Activated CD4-positive, alpha-beta T cell treated with anti-CD3 and anti-CD28 coated beads, Interleukin-2, amount 50 U/mL, for 4 hours (primary cell): ENCODE measurements at regions not wholly inside any gene's neighbourhood (a gene's known extent, or its start where the extent isn't known, plus 50 kb on each side); places are given as distances from the start of the nearest gene placed in this dataset.

ENCODE experiments used
- DNase-seq, 2 experiments: peaks; one replicate each; pipeline ENCODE4 v3.0.0-alpha.2; 2020

DNA sequence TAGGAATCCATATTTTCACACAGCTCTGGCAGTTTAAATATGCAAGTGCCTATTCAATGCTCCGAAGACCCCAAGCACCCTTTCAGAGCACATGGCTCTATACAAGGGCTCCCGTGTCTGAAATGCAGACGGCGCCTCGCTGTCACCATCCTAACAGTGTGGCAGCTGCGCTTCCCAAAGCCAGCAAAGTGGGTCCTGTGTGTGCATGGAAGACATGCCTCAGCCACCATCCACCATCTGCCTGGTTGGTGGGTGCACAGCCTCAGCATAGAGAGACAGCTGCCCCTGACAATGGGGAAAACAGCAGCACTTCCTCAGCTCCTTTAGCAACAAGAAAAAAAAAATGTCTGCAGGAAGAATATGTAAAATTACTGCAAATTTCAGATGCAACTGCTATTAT lies 218.1 kb downstream of the SP3 start:
- no peak for DNase-seq

GRCh38 chr2:173749315-173749714 lies 215.9 kb downstream of the SP3 start:
- DNase-seq = no peak

GRCh38 chr2:173750353-173750801 lies 214.8 kb downstream of the SP3 start:
- DNase-seq = no peak

GRCh38 chr2:173750831-173751230 lies 214.3 kb downstream of the SP3 start:
- no peak for DNase-seq

GRCh38 chr2:173751245-173751975 lies 213.8 kb downstream of the SP3 start:
- no peak for DNase-seq

- DNase-seq = no peak
These were observed 213.0 kb downstream of the SP3 start for GRCh38 chr2:173752152-173752551.

DNA sequence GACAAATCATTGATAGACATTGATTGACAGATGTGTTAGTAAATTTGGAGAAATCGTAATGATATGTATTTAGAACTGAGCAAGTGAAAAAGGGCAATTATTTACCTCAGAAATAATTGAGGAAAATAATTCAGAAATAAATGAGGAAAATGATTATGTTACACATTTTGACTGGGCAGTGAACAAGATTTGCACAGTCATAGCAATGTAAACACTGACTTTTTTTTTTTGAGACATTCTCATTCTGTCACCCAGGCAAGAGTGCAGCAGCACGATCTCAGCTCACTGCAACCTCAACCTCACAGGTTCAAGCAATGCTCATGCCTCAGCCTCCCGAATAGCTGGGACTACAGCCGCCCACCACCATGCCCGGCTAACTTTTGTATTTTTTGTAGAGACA lies 211.7 kb downstream of the SP3 start:
- DNase-seq = no peak

- no peak for DNase-seq
These were observed 211.0 kb downstream of the SP3 start for GRCh38 chr2:173754165-173754564.

- DNase-seq = no peak
These were observed 210.3 kb downstream of the SP3 start for GRCh38 chr2:173754837-173755236.

DNA sequence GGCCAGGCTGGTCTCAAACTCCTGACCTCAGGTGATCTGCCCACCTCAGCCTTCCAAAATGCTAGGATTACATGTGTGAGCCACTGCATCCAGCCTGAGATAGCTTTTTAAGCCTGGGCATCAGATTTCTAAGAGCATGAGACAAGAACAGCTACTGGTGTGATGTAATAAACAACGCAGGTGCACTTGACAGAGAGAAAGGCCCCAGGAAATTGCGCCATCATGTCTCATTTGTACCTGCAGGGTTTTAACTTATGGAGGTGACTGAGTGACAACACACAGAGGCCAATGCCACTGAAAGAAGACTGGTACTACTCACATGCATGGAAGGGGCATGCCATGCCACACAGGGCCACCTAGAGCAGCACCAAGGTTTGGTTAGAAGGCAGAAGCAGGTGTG lies 209.4 kb downstream of the SP3 start:
- no peak for DNase-seq

- DNase-seq = no peak
These were observed 205.2 kb downstream of the SP3 start for GRCh38 chr2:173759959-173760358.

DNA sequence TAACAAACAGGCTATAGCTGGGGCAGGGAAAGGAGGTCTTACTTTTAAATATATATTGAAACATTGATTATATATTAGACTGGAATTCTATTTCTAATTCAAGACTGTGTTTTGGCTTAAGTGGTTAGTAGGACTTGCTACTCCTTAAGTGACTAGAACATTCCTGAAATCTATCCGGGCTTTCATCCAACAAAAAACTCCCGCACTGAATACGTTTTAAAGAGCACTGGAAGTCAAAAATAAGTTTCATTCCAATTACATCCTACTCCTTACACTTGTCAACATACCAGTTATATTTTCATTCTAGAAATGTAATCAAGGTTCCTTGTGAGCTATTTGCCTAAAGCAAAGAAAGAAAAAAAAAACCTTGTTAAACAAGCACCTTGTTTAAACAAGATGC lies 204.6 kb downstream of the SP3 start:
- no peak for DNase-seq

DNA sequence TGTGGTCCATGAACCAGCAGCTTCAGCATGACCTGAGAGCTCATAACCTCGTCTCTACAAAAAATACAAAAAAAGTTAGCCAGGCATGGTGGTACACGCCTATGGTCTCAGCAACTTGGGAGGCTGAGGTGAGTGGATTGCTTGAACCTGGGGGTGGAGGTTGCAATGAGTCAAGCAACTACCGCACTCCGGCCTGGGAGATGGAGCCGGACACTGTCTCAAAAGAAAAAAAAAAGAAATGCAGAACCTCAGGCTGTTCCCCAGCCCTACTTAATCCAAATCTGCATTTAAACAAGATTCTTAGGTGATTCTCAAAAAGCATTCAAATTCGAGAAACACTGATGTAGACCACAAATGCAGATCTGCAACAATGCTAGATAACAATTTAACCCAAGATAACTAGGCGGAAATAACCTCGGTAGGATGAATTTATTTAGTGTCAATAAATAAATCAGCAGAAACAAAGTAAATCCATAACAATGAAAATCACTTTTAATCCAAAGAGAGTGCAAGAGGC lies 203.5 kb downstream of the SP3 start:
- DNase-seq = no peak

DNA sequence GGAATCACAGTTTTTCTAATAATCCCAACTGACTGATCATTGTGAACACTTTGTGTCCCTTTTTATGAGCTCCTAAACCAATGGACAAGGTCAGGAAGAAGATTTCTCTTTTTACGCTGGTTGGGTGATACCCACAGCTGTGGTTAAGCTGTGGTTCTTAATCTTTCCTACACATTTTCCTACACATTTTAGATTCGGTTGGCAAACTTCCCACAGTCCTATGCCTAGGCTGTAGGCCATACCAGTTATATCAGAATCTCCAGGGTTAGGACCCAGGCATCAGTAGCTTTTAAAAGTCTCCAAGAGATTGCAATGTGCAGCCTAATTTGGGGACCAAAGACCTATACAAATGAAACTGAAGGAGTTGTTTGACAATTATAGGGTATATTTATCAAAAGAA lies 203.0 kb downstream of the SP3 start:
- no peak for DNase-seq

DNA sequence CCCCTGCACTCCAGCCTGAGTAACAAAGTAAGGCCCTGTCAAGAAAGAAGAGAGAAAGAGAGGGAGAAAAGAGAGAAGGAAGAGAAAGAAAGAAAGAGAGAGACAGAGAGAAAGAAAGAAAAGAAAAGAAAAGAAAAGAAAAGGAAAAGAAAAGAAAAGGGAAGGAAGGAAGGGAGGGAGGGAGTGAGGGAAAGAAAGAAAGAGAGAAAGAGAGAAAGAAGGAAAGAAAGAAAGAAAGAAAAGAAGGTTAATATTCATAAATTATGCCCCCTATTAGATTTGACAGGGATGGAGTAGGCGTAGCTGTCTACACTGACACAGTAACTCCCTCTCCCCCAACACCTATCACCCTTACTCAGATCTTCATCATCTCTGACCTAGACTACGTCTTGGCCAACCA lies 202.3 kb downstream of the SP3 start:
- no peak for DNase-seq

DNA sequence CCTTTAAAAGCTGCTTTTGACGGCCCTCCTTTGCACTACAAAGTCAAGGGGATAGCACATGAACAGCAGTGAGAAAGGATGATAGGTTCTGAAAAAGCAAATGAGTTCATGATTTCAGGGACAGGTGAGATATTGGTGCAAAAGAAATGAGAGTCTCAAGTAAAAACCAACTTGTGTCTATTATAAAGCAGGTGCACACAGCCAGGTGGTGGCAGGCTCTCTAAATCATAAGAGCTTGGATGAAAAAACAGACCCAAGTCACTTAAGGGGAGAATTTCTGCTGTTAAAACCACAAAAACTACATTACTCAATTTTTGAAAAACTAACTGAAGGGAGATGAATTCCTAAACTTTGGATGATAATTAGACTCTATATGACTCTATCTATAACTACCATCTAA lies 201.5 kb downstream of the SP3 start:
- no peak for DNase-seq

- no peak for DNase-seq
These were observed 201.1 kb downstream of the SP3 start for GRCh38 chr2:173764094-173764493.

GRCh38 chr2:173766537-173767289 lies 198.5 kb downstream of the SP3 start:
- DNase-seq = no peak

DNA sequence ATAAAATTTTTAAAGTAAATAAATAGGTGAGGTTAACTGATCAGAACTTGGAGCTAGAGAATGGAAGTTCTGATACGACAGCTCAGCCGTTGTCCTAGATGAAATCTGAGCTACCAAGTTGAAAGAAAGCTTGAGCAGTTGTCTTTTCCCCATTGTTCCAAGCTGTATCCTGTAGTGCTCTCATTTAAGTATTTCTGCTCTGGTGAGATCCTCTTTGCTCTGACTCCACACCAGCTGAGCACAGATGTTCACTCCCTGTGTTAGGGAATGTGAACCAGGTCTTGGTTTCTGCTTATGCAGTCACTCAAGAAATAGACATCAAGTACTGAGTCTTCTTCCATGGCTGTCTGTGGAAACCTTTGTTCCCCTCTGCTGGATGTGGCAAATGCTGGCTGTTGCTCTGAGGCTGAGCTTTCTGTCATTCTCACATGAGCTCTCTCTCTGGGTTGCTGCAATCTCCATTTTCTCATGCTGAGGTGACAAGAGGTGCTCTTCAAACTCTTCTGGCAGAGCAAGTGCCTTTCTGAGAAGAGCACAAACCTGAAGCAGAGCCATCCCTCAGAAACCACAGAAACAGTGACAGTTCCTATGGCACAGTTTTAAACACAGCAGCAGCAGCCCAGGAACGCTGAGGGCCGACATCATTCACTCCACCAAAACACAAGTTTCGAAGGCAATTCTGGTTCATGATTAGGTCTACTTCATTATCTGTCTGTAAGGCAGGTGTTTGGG lies 194.1 kb downstream of the SP3 start:
- no peak for DNase-seq

DNA sequence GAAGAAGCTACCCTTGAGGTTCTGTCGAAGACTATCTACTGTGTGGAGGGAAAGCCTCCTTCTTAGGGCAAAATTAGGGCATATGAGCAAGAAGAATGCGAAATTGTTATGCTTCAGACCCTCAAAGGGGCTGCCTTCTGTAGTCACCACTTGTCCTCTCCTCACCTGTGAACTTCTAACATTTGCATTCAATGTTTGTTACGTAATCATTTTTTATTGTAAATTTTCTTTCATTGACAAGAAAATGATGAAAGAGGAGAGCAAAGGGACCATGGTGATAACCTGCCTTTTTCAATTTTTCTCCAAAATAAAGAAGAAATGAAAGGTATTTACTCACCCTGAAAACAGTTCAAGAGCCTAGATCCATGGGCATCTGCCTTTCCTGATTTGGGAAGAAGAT lies 193.0 kb downstream of the SP3 start:
- no peak for DNase-seq

DNA sequence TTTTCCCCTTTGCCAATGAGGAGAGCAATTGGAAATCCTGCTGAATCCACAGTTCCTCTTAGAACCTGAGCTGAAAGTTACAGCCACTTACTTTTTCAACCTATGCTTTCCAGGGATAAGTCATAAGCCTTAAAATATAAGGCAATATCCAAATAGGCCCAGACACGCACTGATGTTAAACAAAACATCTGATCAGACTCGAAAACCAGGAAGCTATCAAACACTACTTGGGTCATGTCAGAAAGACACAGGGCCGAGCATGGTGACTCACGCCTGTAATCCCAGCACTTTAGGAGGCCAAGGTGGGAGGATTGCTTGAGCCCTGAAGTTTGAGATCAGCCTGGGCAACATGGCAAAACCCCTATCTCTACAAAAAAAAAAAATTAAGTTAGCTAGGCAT lies 192.1 kb downstream of the SP3 start:
- DNase-seq = no peak

DNA sequence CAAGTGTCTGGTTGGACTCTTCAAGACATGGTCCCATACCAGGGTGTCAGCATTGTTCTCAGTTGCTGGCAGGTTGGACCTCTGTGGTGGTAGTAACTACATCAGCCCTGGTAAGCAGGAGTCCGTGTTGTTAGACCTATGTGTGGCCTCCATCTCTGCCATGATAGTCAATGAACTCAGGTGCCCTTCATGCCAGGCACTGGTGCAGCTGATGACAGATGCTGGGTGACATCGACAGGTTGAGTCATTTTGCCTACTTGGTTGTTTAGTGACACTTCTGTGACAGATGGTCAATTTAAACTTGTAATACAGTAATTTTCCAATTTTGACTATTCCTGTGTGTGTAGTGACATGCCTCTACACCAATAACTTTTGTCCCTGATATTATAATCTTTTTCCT lies 189.7 kb downstream of the SP3 start:
- DNase-seq = no peak

- no peak for DNase-seq
These were observed 182.5 kb downstream of the SP3 start for GRCh38 chr2:173782681-173783080.

GRCh38 chr2:173783382-173783781 lies 181.8 kb downstream of the SP3 start:
- no peak for DNase-seq
